ENCODE measurements at regions not wholly inside any gene's neighbourhood (a gene's known extent, or its start where the extent isn't known, plus 50 kb on each side); places are given as distances from the start of the nearest gene placed in this dataset.

GRCh38 chr5:3654515-3654914, 58.9 kb downstream of the IRX1 start:
- no peak for DNase-seq

GRCh38 chr5:3656803-3657202, 61.2 kb downstream of the IRX1 start:
- no peak for DNase-seq

GRCh38 chr5:3657364-3658022, 61.9 kb downstream of the IRX1 start:
- no peak for DNase-seq

GRCh38 chr5:3658929-3659328, 63.3 kb downstream of the IRX1 start:
- DNase-seq = no peak

- DNase-seq = no peak
These were observed 64.3 kb downstream of the IRX1 start for GRCh38 chr5:3659907-3660306.

- DNase-seq = no peak
These were observed 65.0 kb downstream of the IRX1 start for GRCh38 chr5:3660630-3661029.

GRCh38 chr5:3661755-3662296, 66.2 kb downstream of the IRX1 start:
- no peak for DNase-seq

GRCh38 chr5:3662344-3662743, 66.7 kb downstream of the IRX1 start:
- DNase-seq = no peak

- DNase-seq = no peak
These were observed 75.7 kb downstream of the IRX1 start for GRCh38 chr5:3671337-3671736.

- DNase-seq = no peak
These were observed 83.2 kb downstream of the IRX1 start for GRCh38 chr5:3678801-3679200.

GRCh38 chr5:3680821-3681220, 85.2 kb downstream of the IRX1 start:
- no peak for DNase-seq

GRCh38 chr5:3684118-3684517, 88.5 kb downstream of the IRX1 start:
- no peak for DNase-seq

GRCh38 chr5:3684771-3685354, 89.2 kb downstream of the IRX1 start:
- no peak for DNase-seq

GRCh38 chr5:3694819-3695218, 99.2 kb downstream of the IRX1 start:
- no peak for DNase-seq

GRCh38 chr5:3695818-3696217, 100.2 kb downstream of the IRX1 start:
- no peak for DNase-seq

- DNase-seq = no peak
These were observed 102.8 kb downstream of the IRX1 start for GRCh38 chr5:3698412-3698811.

- DNase-seq = no peak
These were observed 106.1 kb downstream of the IRX1 start for GRCh38 chr5:3701694-3702093.

GRCh38 chr5:3704661-3705060, 109.0 kb downstream of the IRX1 start:
- no peak for DNase-seq

GRCh38 chr5:3709068-3709716, 113.6 kb downstream of the IRX1 start:
- no peak for DNase-seq

GRCh38 chr5:3709717-3710348, 114.2 kb downstream of the IRX1 start:
- no peak for DNase-seq

- DNase-seq = no peak
These were observed 119.4 kb downstream of the IRX1 start for GRCh38 chr5:3715062-3715461.

GRCh38 chr5:3729631-3730030, 134.0 kb downstream of the IRX1 start:
- DNase-seq = no peak

- DNase-seq = no peak
These were observed 139.0 kb downstream of the IRX1 start for GRCh38 chr5:3734632-3735031.

GRCh38 chr5:3736466-3736865, 140.8 kb downstream of the IRX1 start:
- no peak for DNase-seq

Measured in activated CD4-positive, alpha-beta T cell treated with anti-CD3 and anti-CD28 coated beads, Interleukin-2, amount 50 U/mL, for 48 hours (primary cell).